Stomach (tissue), 4 donors: ENCODE measurements at regions not wholly inside any gene's neighbourhood (a gene's known extent, or its start where the extent isn't known, plus 50 kb on each side); places are given as distances from the start of the nearest gene placed in this dataset.

Source experiments
- CTCF ChIP-seq, 7 experiments: fragments of 450-650 bp in 4 of 7; fragments of 200-600 bp in 3 of 7; sonication (generic) in 3 of 7; IDR thresholded peaks; one replicate each; pipeline ENCODE4 v1.5.1; 2016 to 2019; ENCODE audit warnings: antibody characterized with exemption in 7 of 7, control low read depth in 2 of 7, mild to moderate bottlenecking in 1 of 7
- EP300 ChIP-seq: sonication (generic); formaldehyde crosslinking; IDR thresholded peaks from one replicate; pipeline ENCODE4 v1.6.1; 2017; ENCODE audit warnings: antibody characterized with exemption
- POLR2A ChIP-seq, 4 donors: fragments of 450-650 bp; IDR thresholded peaks; one replicate each; pipeline ENCODE4 v1.6.1; 2016; ENCODE audit warnings: antibody characterized with exemption in 4 of 4, control low read depth in 2 of 4, mild to moderate bottlenecking in 1 of 4, moderate library complexity in 1 of 4

GRCh38 chr1:14281412-14281811 is 317.1 kb upstream of the KAZN start:
- TF ChIP-seq CTCF (IDR thresholded peaks at IDR 0.05) (no peak), EP300 (no peak), POLR2A (IDR thresholded peaks at IDR 0.05) (no peak)
